GM23248 (cell line): ENCODE measurements at regions not wholly inside any gene's neighbourhood (a gene's known extent, or its start where the extent isn't known, plus 50 kb on each side); places are given as distances from the start of the nearest gene placed in this dataset.

Experiments used
- EZH2 ChIP-seq: fragments of 200-600 bp; sonication (generic); IDR thresholded peaks from 2 replicates; pipeline ENCODE4 v1.6.1; 2018; ENCODE audit warnings: antibody characterized with exemption, mild to moderate bottlenecking; ENCODE audit not compliant: insufficient read depth, poor library complexity, severe bottlenecking
- EZH2phosphoT487 ChIP-seq: fragments of 200-600 bp; sonication (generic); IDR thresholded peaks from 2 replicates; pipeline ENCODE4 v1.6.1; 2018; ENCODE audit warnings: antibody characterized with exemption, moderate library complexity, mild to moderate bottlenecking, low read depth; ENCODE audit not compliant: insufficient read depth

- TF ChIP-seq EZH2 (no peak), EZH2phosphoT487 (no peak)
Observed at GRCh38 chrX:35090801-35091200, 148.2 kb downstream of the FAM47B start.
